GM06990 (cell line): ENCODE measurements at regions not wholly inside any gene's neighbourhood (a gene's known extent, or its start where the extent isn't known, plus 50 kb on each side); places are given as distances from the start of the nearest gene placed in this dataset.

Source experiments
- DNase-seq: peaks from one replicate; pipeline ENCODE4 v3.0.0-alpha.2; 2011; ENCODE audit not compliant: insufficient read length; ENCODE audit errors: extremely low read depth
- H3K27me3 ChIP-seq: replicated peaks from 2 replicates; pipeline ENCODE4 v1.6.0; 2011; ENCODE audit warnings: low read length; ENCODE audit not compliant: control insufficient read depth, insufficient read depth
- H3K36me3 ChIP-seq: 2 replicates; pipeline ENCODE4 v1.5.1; 2011; ENCODE audit warnings: low read length; ENCODE audit not compliant: control insufficient read depth, insufficient read depth
- H3K4me3 ChIP-seq: replicated peaks from 2 replicates; pipeline ENCODE4 v1.5.1; 2011; ENCODE audit warnings: low read depth, mild to moderate bottlenecking, control low read depth, low read length
- CTCF ChIP-seq: IDR thresholded peaks from 2 replicates; pipeline ENCODE4 v1.5.1; 2011; ENCODE audit warnings: low read length, control low read depth, mild to moderate bottlenecking, inconsistent platforms; ENCODE audit not compliant: insufficient read depth, poor library complexity, severe bottlenecking

- Histone ChIP-seq H3K4me3 (no peak overlapping the region), H3K36me3 (no peaks in the 10 kb centered on the region), H3K27me3 (no peaks in the 10 kb centered on the region)
- DNase-seq, result no peak
- no peak for TF ChIP-seq CTCF
Measured at GRCh38 chr12:84730561-84731162, 181.9 kb downstream of the SLC6A15 start.

GRCh38 chr12:84727961-84728360, 184.6 kb downstream of the SLC6A15 start:
- H3K27me3 ChIP-seq, result no peaks in the 10 kb centered on the region
- no peaks in the 10 kb centered on the region for H3K36me3 ChIP-seq
- DNase-seq, result no peak
- H3K4me3 ChIP-seq, result no peak overlapping the region
- TF ChIP-seq CTCF, result no peak

GRCh38 chr12:84726780-84727179, 185.8 kb downstream of the SLC6A15 start:
- Histone ChIP-seq H3K4me3 (no peak overlapping the region), H3K27me3 (no peaks in the 10 kb centered on the region), H3K36me3 (no peaks in the 10 kb centered on the region)
- TF ChIP-seq CTCF, result no peak
- DNase-seq, result no peak

GRCh38 chr12:84723988-84724387, 188.6 kb downstream of the SLC6A15 start:
- no peaks in the 10 kb centered on the region for H3K27me3 ChIP-seq
- H3K4me3 ChIP-seq, result no peak overlapping the region
- TF ChIP-seq CTCF, result no peak
- no peaks in the 10 kb centered on the region for H3K36me3 ChIP-seq
- DNase-seq, result no peak

- Histone ChIP-seq H3K36me3 (no peaks in the 10 kb centered on the region), H3K4me3 (no peak overlapping the region), H3K27me3 (no peaks in the 10 kb centered on the region)
- no peak for TF ChIP-seq CTCF
- DNase-seq, result no peak
Measured at GRCh38 chr12:84719997-84720396, 192.6 kb downstream of the SLC6A15 start.

GRCh38 chr12:84718906-84719305, 193.7 kb downstream of the SLC6A15 start:
- DNase-seq, result no peak
- H3K27me3 ChIP-seq, result no peaks in the 10 kb centered on the region
- H3K4me3 ChIP-seq, result no peak overlapping the region
- H3K36me3 ChIP-seq, result no peaks in the 10 kb centered on the region
- TF ChIP-seq CTCF, result no peak
